Neural cell (in vitro differentiated cells): ENCODE measurements at regions not wholly inside any gene's neighbourhood (a gene's known extent, or its start where the extent isn't known, plus 50 kb on each side); places are given as distances from the start of the nearest gene placed in this dataset.

Experiments
- H2AFZ ChIP-seq: fragments of 200-600, 300-800 bp; sonication (generic), shearing (Covaris generic); 2 replicates; pipeline ENCODE4 v1.6.0; 2014; ENCODE audit warnings: low read depth, mild to moderate bottlenecking, antibody characterized with exemption, low read length, moderate library complexity
- H3F3A ChIP-seq: fragments of 200-600 bp; shearing (Covaris generic); 2 replicates; pipeline ENCODE4 v1.6.1; 2016; ENCODE audit warnings: mild to moderate bottlenecking, moderate library complexity, mixed read lengths, antibody characterized with exemption, low read length; ENCODE audit not compliant: insufficient read depth, poor library complexity, severe bottlenecking
- H3K27ac ChIP-seq: fragments of 200-600, 300-800 bp; sonication (generic), shearing (Covaris generic); 2 replicates; pipeline ENCODE4 v1.5.1; 2014; ENCODE audit warnings: mild to moderate bottlenecking, low read length, moderate library complexity
- H3K27me3 ChIP-seq: fragments of 300-800, 200-600 bp; sonication (generic), shearing (Covaris generic); 2 replicates; pipeline ENCODE4 v1.6.0; 2014; ENCODE audit warnings: mild to moderate bottlenecking, low read depth, low read length, moderate library complexity; ENCODE audit not compliant: insufficient read depth
- H3K36me3 ChIP-seq: fragments of 300-800, 200-600 bp; sonication (generic), shearing (Covaris generic); 2 replicates; pipeline ENCODE4 v1.5.1; 2014; ENCODE audit warnings: mild to moderate bottlenecking, antibody characterized with exemption, low read length, moderate library complexity; ENCODE audit not compliant: insufficient read depth
- H3K4me2 ChIP-seq: fragments of 300-800, 200-600 bp; sonication (generic), shearing (Covaris generic); 2 replicates; pipeline ENCODE4 v1.6.0; 2014; ENCODE audit warnings: mild to moderate bottlenecking, low read length
- H3K4me3 ChIP-seq: fragments of 300-800, 200-600 bp; sonication (generic), shearing (Covaris generic); 2 replicates; pipeline ENCODE4 v1.5.1; 2014; ENCODE audit warnings: mild to moderate bottlenecking, low read length, moderate library complexity
- H3K79me2 ChIP-seq: fragments of 200-600 bp; shearing (Covaris generic); replicated peaks from 2 replicates; pipeline ENCODE4 v1.6.0; 2014; ENCODE audit warnings: mild to moderate bottlenecking, low read length, moderate library complexity; ENCODE audit not compliant: insufficient read depth
- H3K9ac ChIP-seq: fragments of 300-800, 200-600 bp; sonication (generic), shearing (Covaris generic); 2 replicates; pipeline ENCODE4 v1.6.1; 2016; ENCODE audit warnings: mild to moderate bottlenecking, low read length, mixed read lengths
- H3K9me2 ChIP-seq: fragments of 200-600 bp; shearing (Covaris generic); 2 replicates; pipeline ENCODE4 v1.6.1; 2016; ENCODE audit warnings: mild to moderate bottlenecking, low read length, mixed read lengths; ENCODE audit not compliant: insufficient read depth
- H3K9me3 ChIP-seq: fragments of 200-600, 300-800 bp; sonication (generic), shearing (Covaris generic); 2 replicates; pipeline ENCODE4 v1.6.1; 2016; ENCODE audit warnings: mild to moderate bottlenecking, mixed run types, low read length, moderate library complexity, mixed read lengths
- H4K20me1 ChIP-seq: fragments of 200-600 bp; shearing (Covaris generic); 2 replicates; pipeline ENCODE4 v1.6.1; 2016; ENCODE audit warnings: mild to moderate bottlenecking, mixed run types; ENCODE audit not compliant: insufficient read depth
- EP300 ChIP-seq: fragments of 450-650 bp; conservative IDR thresholded peaks from 2 replicates; pipeline ENCODE4 v1.6.1; 2014; ENCODE audit warnings: antibody characterized with exemption, mild to moderate bottlenecking, moderate library complexity; ENCODE audit not compliant: poor library complexity, severe bottlenecking
- EZH2 ChIP-seq: fragments of 200-600, 300-800 bp; shearing (Covaris generic), sonication (generic); IDR thresholded peaks from 2 replicates; pipeline ENCODE4 v1.6.1; 2014; ENCODE audit warnings: antibody characterized with exemption, low read length, borderline replicate concordance, mild to moderate bottlenecking; ENCODE audit not compliant: insufficient read depth, poor library complexity, severe bottlenecking
- MXI1 ChIP-seq: fragments of 450-650 bp; conservative IDR thresholded peaks from 2 replicates; pipeline ENCODE4 v1.6.1; 2014; ENCODE audit warnings: antibody characterized with exemption, mild to moderate bottlenecking; ENCODE audit not compliant: poor library complexity, severe bottlenecking
- POLR2AphosphoS5 ChIP-seq: IDR thresholded peaks from 2 replicates; pipeline ENCODE4 v1.6.1; 2012
- RAD21 ChIP-seq: fragments of 450-650 bp; conservative IDR thresholded peaks from 2 replicates; pipeline ENCODE4 v1.6.1; 2014; ENCODE audit warnings: antibody characterized with exemption, mild to moderate bottlenecking, moderate library complexity
- SMC3 ChIP-seq: fragments of 450-650 bp; conservative IDR thresholded peaks from 2 replicates; pipeline ENCODE4 v1.6.1; 2014; ENCODE audit warnings: antibody characterized with exemption, mild to moderate bottlenecking, moderate library complexity; ENCODE audit not compliant: poor library complexity
- TAF1 ChIP-seq: IDR thresholded peaks from 2 replicates; pipeline ENCODE4 v1.6.1; 2012; ENCODE audit warnings: low read depth
- TF ChIP-seq, protein P1 (sequence below): fragments of 450-650 bp; IDR thresholded peaks from 2 replicates; pipeline ENCODE4 v1.5.1; 2014; ENCODE audit warnings: antibody characterized with exemption, mild to moderate bottlenecking, moderate library complexity; ENCODE audit not compliant: poor library complexity, severe bottlenecking
- TF ChIP-seq, protein P2 (sequence below): IDR thresholded peaks from 2 replicates; pipeline ENCODE4 v1.6.1; 2012; ENCODE audit warnings: borderline replicate concordance

DNA sequence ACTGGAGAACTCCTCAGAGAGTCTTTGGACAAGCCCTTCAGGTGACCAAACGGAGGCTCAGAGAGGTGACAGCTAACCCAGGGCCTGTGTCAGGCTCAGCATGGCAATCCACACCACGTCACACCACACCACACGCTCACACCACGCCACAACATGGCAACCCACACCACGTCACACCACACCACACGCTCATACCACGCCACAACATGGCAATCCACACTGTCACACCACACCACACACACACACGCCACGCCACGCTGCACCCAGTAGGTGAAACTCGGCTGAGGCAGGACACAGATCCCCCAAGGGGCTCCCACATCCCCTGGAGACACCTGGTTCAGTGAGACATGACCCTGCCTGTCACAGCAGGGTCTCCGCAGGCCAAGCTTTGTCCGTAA lies 107.3 kb downstream of the PDGFA start:
- no peaks in the 10 kb centered on the region for H4K20me1 ChIP-seq
- H3K4me3 ChIP-seq, result no peak overlapping the region
- H3K9me2 ChIP-seq, result no peaks in the 10 kb centered on the region
- H3F3A ChIP-seq, result no peaks in the 10 kb centered on the region
- no peaks in the 10 kb centered on the region for H3K36me3 ChIP-seq
- H3K79me2 ChIP-seq, result no peaks in the 10 kb centered on the region
- TF ChIP-seq POLR2AphosphoS5 (no peak), EZH2 (no peak), EP300 (no peak), RAD21 (no peak), MXI1 (no peak), TAF1 (no peak), SMC3 (no peak)
- TF ChIP-seq, protein P1, sequence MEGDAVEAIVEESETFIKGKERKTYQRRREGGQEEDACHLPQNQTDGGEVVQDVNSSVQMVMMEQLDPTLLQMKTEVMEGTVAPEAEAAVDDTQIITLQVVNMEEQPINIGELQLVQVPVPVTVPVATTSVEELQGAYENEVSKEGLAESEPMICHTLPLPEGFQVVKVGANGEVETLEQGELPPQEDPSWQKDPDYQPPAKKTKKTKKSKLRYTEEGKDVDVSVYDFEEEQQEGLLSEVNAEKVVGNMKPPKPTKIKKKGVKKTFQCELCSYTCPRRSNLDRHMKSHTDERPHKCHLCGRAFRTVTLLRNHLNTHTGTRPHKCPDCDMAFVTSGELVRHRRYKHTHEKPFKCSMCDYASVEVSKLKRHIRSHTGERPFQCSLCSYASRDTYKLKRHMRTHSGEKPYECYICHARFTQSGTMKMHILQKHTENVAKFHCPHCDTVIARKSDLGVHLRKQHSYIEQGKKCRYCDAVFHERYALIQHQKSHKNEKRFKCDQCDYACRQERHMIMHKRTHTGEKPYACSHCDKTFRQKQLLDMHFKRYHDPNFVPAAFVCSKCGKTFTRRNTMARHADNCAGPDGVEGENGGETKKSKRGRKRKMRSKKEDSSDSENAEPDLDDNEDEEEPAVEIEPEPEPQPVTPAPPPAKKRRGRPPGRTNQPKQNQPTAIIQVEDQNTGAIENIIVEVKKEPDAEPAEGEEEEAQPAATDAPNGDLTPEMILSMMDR, result no peak
- TF ChIP-seq, protein P2, sequence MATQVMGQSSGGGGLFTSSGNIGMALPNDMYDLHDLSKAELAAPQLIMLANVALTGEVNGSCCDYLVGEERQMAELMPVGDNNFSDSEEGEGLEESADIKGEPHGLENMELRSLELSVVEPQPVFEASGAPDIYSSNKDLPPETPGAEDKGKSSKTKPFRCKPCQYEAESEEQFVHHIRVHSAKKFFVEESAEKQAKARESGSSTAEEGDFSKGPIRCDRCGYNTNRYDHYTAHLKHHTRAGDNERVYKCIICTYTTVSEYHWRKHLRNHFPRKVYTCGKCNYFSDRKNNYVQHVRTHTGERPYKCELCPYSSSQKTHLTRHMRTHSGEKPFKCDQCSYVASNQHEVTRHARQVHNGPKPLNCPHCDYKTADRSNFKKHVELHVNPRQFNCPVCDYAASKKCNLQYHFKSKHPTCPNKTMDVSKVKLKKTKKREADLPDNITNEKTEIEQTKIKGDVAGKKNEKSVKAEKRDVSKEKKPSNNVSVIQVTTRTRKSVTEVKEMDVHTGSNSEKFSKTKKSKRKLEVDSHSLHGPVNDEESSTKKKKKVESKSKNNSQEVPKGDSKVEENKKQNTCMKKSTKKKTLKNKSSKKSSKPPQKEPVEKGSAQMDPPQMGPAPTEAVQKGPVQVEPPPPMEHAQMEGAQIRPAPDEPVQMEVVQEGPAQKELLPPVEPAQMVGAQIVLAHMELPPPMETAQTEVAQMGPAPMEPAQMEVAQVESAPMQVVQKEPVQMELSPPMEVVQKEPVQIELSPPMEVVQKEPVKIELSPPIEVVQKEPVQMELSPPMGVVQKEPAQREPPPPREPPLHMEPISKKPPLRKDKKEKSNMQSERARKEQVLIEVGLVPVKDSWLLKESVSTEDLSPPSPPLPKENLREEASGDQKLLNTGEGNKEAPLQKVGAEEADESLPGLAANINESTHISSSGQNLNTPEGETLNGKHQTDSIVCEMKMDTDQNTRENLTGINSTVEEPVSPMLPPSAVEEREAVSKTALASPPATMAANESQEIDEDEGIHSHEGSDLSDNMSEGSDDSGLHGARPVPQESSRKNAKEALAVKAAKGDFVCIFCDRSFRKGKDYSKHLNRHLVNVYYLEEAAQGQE, result no peak
- no peak overlapping the region for H3K27ac ChIP-seq
- H3K9me3 ChIP-seq, result no peaks in the 10 kb centered on the region
- H3K9ac ChIP-seq, result no peak overlapping the region
- H2AFZ ChIP-seq, result no peak overlapping the region
- H3K4me2 ChIP-seq, result no peak overlapping the region
- H3K27me3 ChIP-seq, result no peaks in the 10 kb centered on the region

DNA sequence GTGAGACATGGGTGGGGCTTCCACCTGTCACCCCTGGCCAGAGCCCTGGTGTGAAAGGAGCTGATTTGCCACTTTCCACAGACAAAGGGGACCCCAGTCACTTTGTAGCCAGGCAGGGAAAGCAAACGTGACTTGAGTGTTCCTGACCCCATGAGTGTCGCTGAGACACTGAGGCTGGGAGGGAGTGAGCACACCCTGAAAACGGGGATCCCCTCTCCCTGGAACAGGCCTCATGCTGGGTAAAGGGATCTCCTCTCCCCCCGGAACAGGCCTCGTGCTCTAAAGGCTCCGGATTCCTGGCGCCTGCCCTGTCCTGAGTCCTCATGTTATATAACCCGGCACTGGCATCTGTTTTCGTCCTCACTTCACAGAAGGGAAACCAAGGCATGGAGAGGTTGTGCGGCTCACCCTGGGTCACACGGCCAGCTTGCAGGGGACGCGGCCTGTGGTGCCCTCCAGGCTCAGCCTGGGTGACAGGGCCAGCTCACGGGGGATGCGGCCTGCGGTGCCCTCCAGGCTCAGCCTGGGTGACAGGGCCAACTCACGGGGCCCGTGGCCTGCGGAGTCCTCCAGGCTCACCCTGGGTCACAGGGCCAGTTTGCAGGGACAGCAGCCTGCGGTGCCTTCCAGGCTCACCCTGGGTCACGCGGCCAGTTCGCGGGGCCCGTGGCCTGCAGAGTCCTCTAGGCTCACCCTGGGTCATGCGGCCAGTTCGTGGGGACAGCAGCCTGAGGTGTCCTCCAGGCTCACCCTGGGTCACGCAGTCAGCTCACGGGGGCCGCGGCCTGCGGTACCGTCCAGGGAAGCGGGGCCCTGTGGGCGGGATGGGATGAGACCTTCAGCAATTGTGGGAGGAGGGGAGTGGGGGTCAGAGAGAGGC lies 104.7 kb downstream of the PDGFA start:
- no peaks in the 10 kb centered on the region for H3K27me3 ChIP-seq
- H3K9ac ChIP-seq, result no peak overlapping the region
- H3F3A ChIP-seq, result no peaks in the 10 kb centered on the region
- H2AFZ ChIP-seq, result no peak overlapping the region
- TF ChIP-seq, protein P1, result no peak
- no peak for TF ChIP-seq EP300
- TF ChIP-seq, protein P2, result no peak
- TF ChIP-seq POLR2AphosphoS5, result no peak
- no peak for TF ChIP-seq MXI1
- no peak for TF ChIP-seq SMC3
- no peak for TF ChIP-seq EZH2
- TF ChIP-seq TAF1, result no peak
- TF ChIP-seq RAD21, result no peak
- H3K27ac ChIP-seq, result no peak overlapping the region
- no peaks in the 10 kb centered on the region for H3K9me3 ChIP-seq
- H4K20me1 ChIP-seq, result no peaks in the 10 kb centered on the region
- H3K9me2 ChIP-seq, result no peaks in the 10 kb centered on the region
- no peaks in the 10 kb centered on the region for H3K36me3 ChIP-seq
- no peaks in the 10 kb centered on the region for H3K79me2 ChIP-seq
- no peak overlapping the region for H3K4me2 ChIP-seq
- H3K4me3 ChIP-seq, result no peak overlapping the region
